DMS153 (cell line): ENCODE measurements at regions not wholly inside any gene's neighbourhood (a gene's known extent, or its start where the extent isn't known, plus 50 kb on each side); places are given as distances from the start of the nearest gene placed in this dataset.
A peak's percentile ranks its signal among the peaks of the same experiment; 100 is the strongest.

Source experiments
- DNase-seq: peaks from one replicate; lab custom pipeline; 2025; lab: John Stamatoyannopoulos, UW

GRCh38 chr15:48046813-48047438, 73.9 kb upstream of the SLC24A5 start:
- peak; percentile 28 for DNase-seq

GRCh38 chr15:48049736-48050135, 71.1 kb upstream of the SLC24A5 start:
- DNase-seq = no peak

- DNase-seq = peak; percentile 11
These were observed 67.8 kb upstream of the SLC24A5 start for GRCh38 chr15:48052946-48053345.

- DNase-seq = no peak
These were observed 62.4 kb upstream of the SLC24A5 start for GRCh38 chr15:48058371-48058770.

GRCh38 chr15:48059791-48060190, 61.0 kb upstream of the SLC24A5 start:
- no peak for DNase-seq

GRCh38 chr15:48060396-48060795, 60.4 kb upstream of the SLC24A5 start:
- DNase-seq = no peak

- DNase-seq = no peak
These were observed 59.2 kb upstream of the SLC24A5 start for GRCh38 chr15:48061605-48062004.

GRCh38 chr15:48062148-48062872, 58.5 kb upstream of the SLC24A5 start:
- DNase-seq = peak; percentile 48

- no peak for DNase-seq
These were observed 57.3 kb upstream of the SLC24A5 start for GRCh38 chr15:48063411-48063985.

GRCh38 chr15:48064421-48064820, 56.4 kb upstream of the SLC24A5 start:
- DNase-seq = no peak

- no peak for DNase-seq
These were observed 54.3 kb upstream of the SLC24A5 start for GRCh38 chr15:48066456-48066855.
